IPS DF 6.9 (cell line): ENCODE measurements at regions not wholly inside any gene's neighbourhood (a gene's known extent, or its start where the extent isn't known, plus 50 kb on each side); places are given as distances from the start of the nearest gene placed in this dataset.

ENCODE experiments used
- DNase-seq: peaks from one replicate; pipeline ENCODE4 v3.0.0-alpha.2; 2013; ENCODE audit warnings: low read depth, low spot score
- H3K27ac ChIP-seq: one replicate; pipeline ENCODE4 v1.5.1; 2013; ENCODE audit warnings: low read length, control low read depth
- H3K27me3 ChIP-seq: 2 replicates; pipeline ENCODE4 v1.6.1; 2013; ENCODE audit warnings: mild to moderate bottlenecking, low read length; ENCODE audit not compliant: control insufficient read depth, insufficient read depth
- H3K36me3 ChIP-seq: 2 replicates; pipeline ENCODE4 v1.6.1; 2013; ENCODE audit warnings: low read length; ENCODE audit not compliant: control insufficient read depth, insufficient read depth
- H3K4me1 ChIP-seq: 2 replicates; pipeline ENCODE4 v1.6.1; 2013; ENCODE audit warnings: low read length; ENCODE audit not compliant: control insufficient read depth, insufficient read depth
- H3K4me3 ChIP-seq: 2 replicates; pipeline ENCODE4 v1.5.1; 2013; ENCODE audit warnings: mild to moderate bottlenecking, low read length
- H3K9me3 ChIP-seq: 2 replicates; pipeline ENCODE4 v1.6.1; 2013; ENCODE audit warnings: low read length, inconsistent platforms; ENCODE audit not compliant: control insufficient read depth, insufficient read depth
- WGBS: extraction: QIAGEN DNeasy Blood & Tissue Kit; methylation state at CpG from one replicate; pipeline ENCODE4 v1.1.7; 2013; ENCODE audit warnings: mixed read lengths, missing lambda C conversion rate; ENCODE audit not compliant: insufficient read length, insufficient coverage; 5-methylcytosine and 5-hydroxymethylcytosine counted together

DNA sequence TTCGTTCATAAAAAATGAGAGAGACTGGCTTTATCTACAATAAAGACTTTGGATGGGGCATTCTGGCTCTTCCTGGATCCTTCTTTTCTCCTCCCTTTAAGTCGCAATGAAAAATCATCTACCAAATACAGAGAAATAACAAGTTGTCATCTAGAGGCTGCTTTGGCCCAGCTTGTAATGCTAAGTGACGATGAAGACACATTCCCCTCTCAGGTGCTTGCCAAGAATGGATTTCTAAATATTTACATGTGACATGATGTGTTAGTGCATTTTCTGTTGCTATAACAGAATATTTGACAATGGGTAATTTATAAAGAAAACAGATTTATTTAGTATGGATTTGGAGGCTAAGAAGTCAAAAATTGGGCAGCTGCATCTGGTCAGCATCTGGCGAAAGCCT lies 308.6 kb upstream of the NPVF start:
- Histone ChIP-seq H3K27ac (no peak overlapping the region), H3K4me3 (no peak overlapping the region), H3K27me3 (no peaks in the 10 kb centered on the region), H3K9me3 (no peaks in the 10 kb centered on the region), H3K4me1 (no peaks in the 10 kb centered on the region), H3K36me3 (no peaks in the 10 kb centered on the region)
- WGBS: no CpG with 5 or more reads among the region's 4 CpGs
- DNase-seq: no peak

GRCh38 chr7:25537662-25538375 lies 309.5 kb upstream of the NPVF start:
- H3K27me3 ChIP-seq: no peaks in the 10 kb centered on the region

DNA sequence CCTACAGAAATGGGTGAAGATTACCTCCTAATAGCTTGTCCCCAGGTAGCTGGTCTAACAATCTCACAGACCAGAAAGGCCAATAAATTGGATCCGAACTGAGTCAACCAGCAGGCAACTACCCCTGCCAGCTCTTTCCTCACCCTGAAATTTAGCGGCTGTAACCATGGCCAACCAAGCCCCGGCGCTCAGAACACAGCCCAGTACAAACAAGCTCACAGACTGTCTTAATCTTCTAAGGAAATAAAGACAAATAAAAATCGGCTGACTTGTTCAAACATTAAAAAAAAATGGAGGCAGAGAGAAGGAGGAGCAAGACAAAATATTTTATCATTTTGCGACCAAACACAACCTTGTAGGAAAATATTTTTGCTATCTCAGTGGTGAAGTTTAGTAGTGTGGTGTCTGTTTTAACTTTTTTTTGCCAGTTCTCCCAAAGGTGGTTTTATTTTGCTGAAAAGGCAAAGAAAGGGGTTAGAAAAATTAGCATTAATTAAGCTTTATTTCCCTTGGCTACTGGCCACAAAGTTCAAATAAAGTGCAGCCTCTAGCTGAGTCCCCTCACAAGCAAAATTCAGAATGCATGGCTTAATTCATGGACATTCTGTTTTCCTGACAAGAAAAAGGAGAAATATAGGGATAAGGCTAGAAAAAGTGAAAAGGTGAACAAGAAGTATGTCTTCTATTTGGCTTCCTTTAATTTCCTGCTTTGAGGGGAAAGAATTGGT lies 313.0 kb upstream of the NPVF start:
- no peak overlapping the region for H3K4me3 ChIP-seq
- WGBS: no CpG with 5 or more reads among the region's 6 CpGs
- DNase-seq: no peak

More at GRCh38 chr7:25537662-25538375, 309.5 kb upstream of the NPVF start:
- DNase-seq: no peak
- Histone ChIP-seq H3K9me3 (no peaks in the 10 kb centered on the region), H3K27ac (no peak overlapping the region), H3K4me3 (no peak overlapping the region), H3K36me3 (no peaks in the 10 kb centered on the region), H3K4me1 (no peaks in the 10 kb centered on the region)
- no CpG with 5 or more reads among the region's 3 CpGs for WGBS

DNA sequence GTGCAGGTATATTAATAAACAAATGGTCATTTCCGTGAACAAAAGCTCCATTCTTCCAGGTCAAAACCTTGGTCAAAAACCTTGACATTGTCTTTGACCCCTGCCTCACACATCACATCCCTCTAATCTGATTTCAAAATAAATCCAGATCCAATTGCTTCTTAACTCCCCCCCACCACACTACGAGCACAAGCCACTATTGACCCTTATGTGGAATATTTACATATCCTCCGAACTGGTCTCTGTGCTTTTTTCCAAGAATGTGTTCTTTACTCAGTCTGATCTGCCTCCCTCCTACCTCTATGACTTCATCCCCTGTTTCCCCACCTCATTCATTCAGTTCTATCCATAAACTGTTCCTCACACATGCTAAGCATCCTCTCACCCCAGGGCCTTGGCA lies 313.6 kb upstream of the NPVF start:
- Histone ChIP-seq H3K27ac (no peak overlapping the region), H3K9me3 (no peaks in the 10 kb centered on the region), H3K36me3 (no peaks in the 10 kb centered on the region), H3K4me3 (no peak overlapping the region), H3K4me1 (no peaks in the 10 kb centered on the region), H3K27me3 (no peaks in the 10 kb centered on the region)
- WGBS: no CpG with 5 or more reads among the region's 3 CpGs
- no peak for DNase-seq

More for the DNA sequence above, 313.0 kb upstream of the NPVF start:
- Histone ChIP-seq H3K27ac (no peak overlapping the region), H3K27me3 (no peaks in the 10 kb centered on the region), H3K36me3 (no peaks in the 10 kb centered on the region), H3K4me1 (no peaks in the 10 kb centered on the region), H3K9me3 (no peaks in the 10 kb centered on the region)

DNA sequence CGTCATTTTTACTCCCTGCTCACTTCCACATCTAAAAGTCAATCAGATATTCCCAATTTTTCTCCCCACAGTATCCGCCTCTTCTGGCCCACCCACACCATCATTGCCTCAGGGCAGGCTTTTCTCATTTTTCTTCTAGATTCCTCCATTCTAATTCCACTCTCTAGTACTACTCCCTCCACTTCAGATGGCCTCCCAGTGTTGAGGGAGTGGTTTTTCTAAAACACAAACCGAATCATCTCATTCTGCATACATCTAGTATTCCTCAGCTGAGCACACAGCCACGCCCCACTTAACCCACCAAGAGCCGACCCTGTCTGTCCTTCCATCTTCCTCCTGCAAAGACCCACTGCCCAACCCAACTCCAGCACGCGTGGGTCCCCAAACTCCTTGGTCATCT lies 314.9 kb upstream of the NPVF start:
- DNase-seq: no peak
- Histone ChIP-seq H3K4me1 (no peaks in the 10 kb centered on the region), H3K36me3 (no peaks in the 10 kb centered on the region), H3K9me3 (no peaks in the 10 kb centered on the region), H3K27ac (no peak overlapping the region), H3K4me3 (no peak overlapping the region), H3K27me3 (no peaks in the 10 kb centered on the region)
- WGBS: no CpG with 5 or more reads among the region's 7 CpGs

DNA sequence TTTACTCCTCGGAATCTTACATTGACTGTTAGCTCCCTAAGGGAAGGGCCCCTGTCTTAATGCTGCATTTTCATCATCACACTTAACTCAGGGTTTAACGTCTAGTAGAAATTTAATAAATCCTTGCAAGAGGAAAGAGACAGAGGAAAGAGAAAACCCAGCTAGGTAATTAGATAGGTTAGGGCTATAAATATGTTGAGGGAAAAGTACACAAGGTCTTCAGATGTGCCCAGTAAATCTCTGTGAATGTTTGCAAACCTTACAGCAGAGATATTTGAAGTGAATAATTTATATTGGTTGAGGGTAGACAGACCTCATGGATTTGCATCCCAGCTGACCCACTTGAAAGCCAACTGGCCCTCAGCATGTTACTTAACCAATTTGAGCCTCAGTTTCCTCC lies 315.5 kb upstream of the NPVF start:
- no CpG with 5 or more reads among the region's 2 CpGs for WGBS

DNA sequence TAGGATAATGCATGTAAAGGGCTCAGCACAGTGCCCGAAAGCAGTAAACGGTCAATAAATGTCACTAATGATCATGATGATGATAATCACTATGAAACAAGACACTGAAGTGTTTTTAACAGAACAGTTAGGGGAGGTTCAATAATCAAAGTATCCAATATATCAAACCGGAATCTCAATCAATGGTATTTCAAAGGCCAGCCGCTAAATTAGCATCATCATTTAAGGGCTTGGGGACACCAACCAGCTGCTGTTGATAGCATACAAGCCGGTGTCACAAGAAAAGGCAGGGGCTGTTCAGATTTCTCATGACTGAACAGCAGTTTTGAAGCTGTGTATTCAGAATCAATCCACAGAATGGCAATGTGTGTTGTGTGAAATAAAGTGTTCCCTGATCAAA lies 316.0 kb upstream of the NPVF start:
- DNase-seq: no peak
- no peaks in the 10 kb centered on the region for H3K36me3 ChIP-seq
- no peaks in the 10 kb centered on the region for H3K27me3 ChIP-seq
- WGBS: no CpG with 5 or more reads among the region's 5 CpGs
- no peak overlapping the region for H3K27ac ChIP-seq
- no peaks in the 10 kb centered on the region for H3K9me3 ChIP-seq
- H3K4me1 ChIP-seq: no peaks in the 10 kb centered on the region
- no peak overlapping the region for H3K4me3 ChIP-seq

More for the DNA sequence above, 315.5 kb upstream of the NPVF start:
- DNase-seq: no peak
- H3K27ac ChIP-seq: no peak overlapping the region
- no peaks in the 10 kb centered on the region for H3K27me3 ChIP-seq
- H3K36me3 ChIP-seq: no peaks in the 10 kb centered on the region
- no peaks in the 10 kb centered on the region for H3K9me3 ChIP-seq
- H3K4me3 ChIP-seq: no peak overlapping the region
- H3K4me1 ChIP-seq: no peaks in the 10 kb centered on the region

DNA sequence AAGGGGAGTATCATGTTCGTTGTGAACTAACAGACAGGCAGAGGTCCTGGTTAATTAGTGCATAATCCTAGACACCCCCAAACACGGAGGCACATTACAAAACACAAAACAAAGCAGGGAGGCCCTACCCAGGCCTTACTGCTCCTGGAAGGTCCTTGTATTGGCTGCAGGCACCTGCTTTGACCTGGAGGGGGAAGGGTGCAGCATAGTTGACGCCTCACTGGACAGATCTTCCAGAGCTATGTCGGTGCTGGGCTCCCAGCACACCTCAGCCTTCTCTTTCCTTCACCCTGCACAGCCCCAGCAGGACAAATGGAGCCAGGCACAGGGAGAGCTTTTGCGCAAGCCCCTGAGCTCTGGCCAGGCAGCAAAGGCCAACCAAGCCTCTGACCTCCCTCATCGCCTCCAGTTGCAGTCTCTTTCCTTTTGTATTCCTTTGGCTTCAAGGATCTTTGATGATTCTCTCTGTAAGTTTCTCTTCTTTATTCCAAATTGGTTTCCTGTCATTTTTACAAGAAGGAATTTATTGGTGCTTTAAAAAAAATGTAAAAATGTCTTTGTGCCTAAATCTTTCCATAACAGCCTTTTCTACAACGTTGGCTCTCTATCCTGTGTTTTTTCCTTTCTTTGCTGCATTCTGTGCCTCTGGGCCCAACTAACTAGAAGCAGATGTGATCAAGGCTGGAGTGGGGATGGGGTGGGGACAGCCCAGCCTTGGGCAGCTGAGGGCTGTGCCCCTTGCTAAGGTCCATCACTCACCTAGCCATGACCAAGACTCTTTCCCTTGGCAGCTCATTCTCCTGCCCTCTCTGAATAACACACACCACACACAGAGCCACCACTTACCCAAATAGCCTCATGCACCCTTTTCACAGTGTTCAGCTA lies 317.1 kb upstream of the NPVF start:
- Histone ChIP-seq H3K4me1 (no peaks in the 10 kb centered on the region), H3K27me3 (no peaks in the 10 kb centered on the region), H3K9me3 (no peaks in the 10 kb centered on the region), H3K36me3 (no peaks in the 10 kb centered on the region), H3K4me3 (no peak overlapping the region), H3K27ac (no peak overlapping the region)
- DNase-seq: no peak
- no CpG with 5 or more reads among the region's 7 CpGs for WGBS

- no peak overlapping the region for H3K4me3 ChIP-seq
- no peak for DNase-seq
- no CpG with 5 or more reads among the region's 6 CpGs for WGBS
- H3K36me3 ChIP-seq: no peaks in the 10 kb centered on the region
- H3K27me3 ChIP-seq: no peaks in the 10 kb centered on the region
- no peak overlapping the region for H3K27ac ChIP-seq
- no peaks in the 10 kb centered on the region for H3K9me3 ChIP-seq
- H3K4me1 ChIP-seq: no peaks in the 10 kb centered on the region
Measured at GRCh38 chr7:25546306-25546705, 318.0 kb upstream of the NPVF start.

GRCh38 chr7:25549271-25549921 lies 321.1 kb upstream of the NPVF start:
- no CpG with 5 or more reads among the region's 6 CpGs for WGBS

More at GRCh38 chr7:25549271-25549921, 321.1 kb upstream of the NPVF start:
- no peak overlapping the region for H3K4me3 ChIP-seq
- no peaks in the 10 kb centered on the region for H3K36me3 ChIP-seq
- no peaks in the 10 kb centered on the region for H3K27me3 ChIP-seq
- H3K4me1 ChIP-seq: no peaks in the 10 kb centered on the region
- no peak for DNase-seq
- H3K9me3 ChIP-seq: no peaks in the 10 kb centered on the region
- H3K27ac ChIP-seq: no peak overlapping the region
